Neural progenitor cell (in vitro differentiated cells): ENCODE measurements at regions not wholly inside any gene's neighbourhood (a gene's known extent, or its start where the extent isn't known, plus 50 kb on each side); places are given as distances from the start of the nearest gene placed in this dataset.

Experiments
- DNase-seq: peaks from one replicate; pipeline ENCODE4 v3.0.0-alpha.2; 2016; ENCODE audit warnings: low spot score
- H2AFZ ChIP-seq: fragments of 200-600 bp; sonication (generic); replicated peaks from 2 replicates; pipeline ENCODE4 v1.6.1; 2016; ENCODE audit warnings: antibody characterized with exemption
- H3F3A ChIP-seq: fragments of 200-600 bp; sonication (generic); 2 replicates; pipeline ENCODE4 v1.6.1; 2016; ENCODE audit warnings: antibody characterized with exemption, low read depth
- H3K27ac ChIP-seq: fragments of 200-600 bp; sonication (generic); 2 replicates; pipeline ENCODE4 v1.5.1; 2016; ENCODE audit warnings: mild to moderate bottlenecking
- H3K27me3 ChIP-seq: fragments of 200-600 bp; sonication (generic); 2 replicates; pipeline ENCODE4 v1.6.1; 2016; ENCODE audit warnings: mild to moderate bottlenecking, moderate library complexity
- H3K36me3 ChIP-seq: fragments of 200-600 bp; sonication (generic); 2 replicates; pipeline ENCODE4 v1.5.1; 2016
- H3K4me1 ChIP-seq: fragments of 200-600 bp; sonication (generic); 2 replicates; pipeline ENCODE4 v1.6.1; 2016; ENCODE audit warnings: mixed run types
- H3K4me2 ChIP-seq: fragments of 200-600 bp; sonication (generic); 2 replicates; pipeline ENCODE4 v1.6.1; 2016
- H3K4me3 ChIP-seq: fragments of 200-600 bp; sonication (generic); 2 replicates; pipeline ENCODE4 v1.5.1; 2016
- H3K79me2 ChIP-seq: fragments of 200-600 bp; sonication (generic); 2 replicates; pipeline ENCODE4 v1.6.1; 2016; ENCODE audit warnings: low read depth
- H3K9ac ChIP-seq: fragments of 200-600 bp; sonication (generic); 2 replicates; pipeline ENCODE4 v1.6.1; 2016
- H3K9me3 ChIP-seq: fragments of 200-600 bp; sonication (generic); 2 replicates; pipeline ENCODE4 v1.5.1; 2016; ENCODE audit warnings: low read depth
- H4K20me1 ChIP-seq: fragments of 200-600 bp; sonication (generic); 2 replicates; pipeline ENCODE4 v1.6.1; 2016; ENCODE audit warnings: low read depth
- H3K27ac Mint-ChIP-seq: 3 replicates; pipeline ENCODE4 v1.8.0; 2021; ENCODE audit warnings: mixed read lengths
- H3K27me3 Mint-ChIP-seq: 2 replicates; pipeline ENCODE4 v1.8.0; 2022; ENCODE audit warnings: low read depth, mild to moderate bottlenecking, inconsistent platforms, moderate library complexity, mixed read lengths; ENCODE audit not compliant: insufficient read depth
- H3K36me3 Mint-ChIP-seq: 3 replicates; pipeline ENCODE4 v1.8.0; 2021; ENCODE audit warnings: mixed read lengths
- H3K4me1 Mint-ChIP-seq: 3 replicates; pipeline ENCODE4 v1.8.0; 2021; ENCODE audit warnings: mixed read lengths
- H3K4me3 Mint-ChIP-seq: 3 replicates; pipeline ENCODE4 v1.8.0; 2021; ENCODE audit warnings: mild to moderate bottlenecking, moderate library complexity, mixed read lengths
- H3K9me3 Mint-ChIP-seq: 3 replicates; pipeline ENCODE4 v1.8.0; 2020; ENCODE audit warnings: mixed read lengths
- CTCF ChIP-seq: fragments of 200-600 bp; sonication (generic); IDR thresholded peaks from 2 replicates; pipeline ENCODE4 v1.5.1; 2017; ENCODE audit warnings: antibody characterized with exemption, mild to moderate bottlenecking
- EZH2 ChIP-seq: fragments of 200-600 bp; sonication (generic); IDR thresholded peaks from 2 replicates; pipeline ENCODE4 v1.6.1; 2017; ENCODE audit warnings: antibody characterized with exemption, mild to moderate bottlenecking, moderate library complexity
- EZH2phosphoT487 ChIP-seq: fragments of 200-600 bp; sonication (generic); IDR thresholded peaks from 2 replicates; pipeline ENCODE4 v1.6.1; 2017; ENCODE audit warnings: antibody characterized with exemption

- Histone ChIP-seq H3K9ac (no peak overlapping the region), H3F3A (no peaks in the 10 kb centered on the region), H3K36me3 (no peaks in the 10 kb centered on the region), H3K27me3 (no peaks in the 10 kb centered on the region), H4K20me1 (no peaks in the 10 kb centered on the region), H3K4me1 (no peaks in the 10 kb centered on the region), H2AFZ (no peak overlapping the region), H3K9me3 (peaks cover 6% of the 10 kb centered on the region), H3K79me2 (no peaks in the 10 kb centered on the region), H3K4me2 (no peak overlapping the region), H3K27ac (no peak overlapping the region), H3K4me3 (no peak overlapping the region)
- Mint-ChIP-seq H3K4me3 (no peak overlapping the region), H3K27me3 (no peaks in the 10 kb centered on the region), H3K27ac (no peak overlapping the region), H3K9me3 (peaks cover 3% of the 10 kb centered on the region), H3K36me3 (no peaks in the 10 kb centered on the region), H3K4me1 (no peaks in the 10 kb centered on the region)
- DNase-seq = no peak
- TF ChIP-seq EZH2 = no peak
- TF ChIP-seq CTCF = no peak
- TF ChIP-seq EZH2phosphoT487 = no peak
Measured at GRCh38 chr21:24890021-24890420, 717.3 kb downstream of the MRPL39 start.

- Histone ChIP-seq H3K36me3 (no peaks in the 10 kb centered on the region), H3K9ac (no peak overlapping the region), H3K4me1 (no peaks in the 10 kb centered on the region), H3K79me2 (no peaks in the 10 kb centered on the region), H3K4me2 (no peak overlapping the region), H3K9me3 (peaks cover 15% of the 10 kb centered on the region), H4K20me1 (no peaks in the 10 kb centered on the region), H3F3A (no peaks in the 10 kb centered on the region), H3K4me3 (no peak overlapping the region), H2AFZ (no peak overlapping the region), H3K27ac (no peak overlapping the region), H3K27me3 (no peaks in the 10 kb centered on the region)
- Mint-ChIP-seq H3K9me3 (peaks cover 7% of the 10 kb centered on the region), H3K36me3 (no peaks in the 10 kb centered on the region), H3K4me1 (no peaks in the 10 kb centered on the region), H3K27ac (no peak overlapping the region), H3K4me3 (no peak overlapping the region), H3K27me3 (no peaks in the 10 kb centered on the region)
- DNase-seq = no peak
- TF ChIP-seq EZH2phosphoT487 (no peak), EZH2 (no peak), CTCF (no peak)
Measured at GRCh38 chr21:24881506-24881905, 725.8 kb downstream of the MRPL39 start.

GRCh38 chr21:24870633-24871032, 736.6 kb downstream of the MRPL39 start:
- H2AFZ ChIP-seq = no peak overlapping the region
- no peak overlapping the region for H3K27ac ChIP-seq
- no peak overlapping the region for H3K4me3 Mint-ChIP-seq
- H3K4me1 ChIP-seq = no peaks in the 10 kb centered on the region
- no peaks in the 10 kb centered on the region for H3K4me1 Mint-ChIP-seq
- no peaks in the 10 kb centered on the region for H3K36me3 ChIP-seq
- no peak overlapping the region for H3K9ac ChIP-seq
- no peaks in the 10 kb centered on the region for H3K79me2 ChIP-seq
- no peaks in the 10 kb centered on the region for H3K36me3 Mint-ChIP-seq
- no peak overlapping the region for H3K4me3 ChIP-seq
- no peak overlapping the region for H3K27ac Mint-ChIP-seq
- H3F3A ChIP-seq = no peaks in the 10 kb centered on the region
- H3K9me3 Mint-ChIP-seq = no peaks in the 10 kb centered on the region
- DNase-seq = no peak
- no peak overlapping the region for H3K4me2 ChIP-seq
- no peak for TF ChIP-seq EZH2phosphoT487
- TF ChIP-seq EZH2 = no peak
- TF ChIP-seq CTCF = no peak
- no peaks in the 10 kb centered on the region for H4K20me1 ChIP-seq
- peaks cover 16% of the 10 kb centered on the region for H3K9me3 ChIP-seq
- H3K27me3 ChIP-seq = no peaks in the 10 kb centered on the region
- H3K27me3 Mint-ChIP-seq = no peaks in the 10 kb centered on the region

GRCh38 chr21:24869862-24870261, 737.4 kb downstream of the MRPL39 start:
- Mint-ChIP-seq H3K27me3 (no peaks in the 10 kb centered on the region), H3K36me3 (no peaks in the 10 kb centered on the region), H3K4me1 (no peaks in the 10 kb centered on the region), H3K4me3 (no peak overlapping the region), H3K9me3 (no peaks in the 10 kb centered on the region), H3K27ac (no peak overlapping the region)
- Histone ChIP-seq H2AFZ (no peak overlapping the region), H4K20me1 (no peaks in the 10 kb centered on the region), H3F3A (no peaks in the 10 kb centered on the region), H3K79me2 (no peaks in the 10 kb centered on the region), H3K4me3 (no peak overlapping the region), H3K4me1 (no peaks in the 10 kb centered on the region), H3K9ac (no peak overlapping the region), H3K4me2 (no peak overlapping the region), H3K9me3 (peaks cover 11% of the 10 kb centered on the region), H3K27ac (no peak overlapping the region), H3K27me3 (no peaks in the 10 kb centered on the region), H3K36me3 (no peaks in the 10 kb centered on the region)
- no peak for TF ChIP-seq EZH2
- no peak for TF ChIP-seq CTCF
- no peak for TF ChIP-seq EZH2phosphoT487
- no peak for DNase-seq
